Urinary bladder (tissue), 3 donors: ENCODE measurements at regions not wholly inside any gene's neighbourhood (a gene's known extent, or its start where the extent isn't known, plus 50 kb on each side); places are given as distances from the start of the nearest gene placed in this dataset.

ENCODE experiments used
- DNase-seq: peaks from one replicate; pipeline ENCODE4 v3.0.0-alpha.2; 2015; ENCODE audit errors: extremely low spot score
- H3K27ac ChIP-seq: one replicate; pipeline ENCODE4 v1.5.1; 2013; ENCODE audit warnings: low read depth, mild to moderate bottlenecking, moderate library complexity
- H3K36me3 ChIP-seq: one replicate; pipeline ENCODE4 v1.6.1; 2013; ENCODE audit warnings: mild to moderate bottlenecking, moderate library complexity; ENCODE audit not compliant: insufficient read depth
- H3K4me1 ChIP-seq: one replicate; pipeline ENCODE4 v1.6.1; 2013; ENCODE audit warnings: mild to moderate bottlenecking, moderate library complexity; ENCODE audit not compliant: insufficient read depth
- H3K4me3 ChIP-seq: one replicate; pipeline ENCODE4 v1.5.1; 2013; ENCODE audit warnings: low read depth, low read length
- WGBS: extraction: QIAGEN DNeasy Blood & Tissue Kit; methylation state at CpG from one replicate; pipeline ENCODE4 v1.1.7; 2013; 5-methylcytosine and 5-hydroxymethylcytosine counted together
- donor health status: healthy with polysubstance abuse.
- donor health status: healthy.

DNA sequence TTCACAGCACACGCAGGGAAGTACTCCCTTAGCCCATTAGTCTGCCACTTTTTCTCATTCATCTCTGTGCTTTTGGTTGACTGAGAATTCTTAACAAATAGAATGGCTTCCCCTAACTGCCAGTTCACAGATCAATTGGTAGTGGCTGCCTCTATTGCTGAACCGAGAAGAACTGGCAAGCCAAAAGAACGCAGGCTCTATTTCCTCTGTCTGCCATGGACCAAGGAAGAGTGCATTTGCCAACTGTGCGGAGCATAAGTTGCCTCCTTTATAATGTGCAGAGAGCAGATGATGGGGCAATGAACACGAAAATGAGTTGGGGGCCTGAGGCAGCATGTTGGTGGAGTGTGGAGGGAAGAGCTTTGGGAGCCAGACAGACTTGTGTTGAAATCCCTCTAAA, 483.1 kb upstream of the CAMK1G start:
- no peaks in the 10 kb centered on the region for H3K36me3 ChIP-seq
- 93% methylated on average over 5 of the region's 5 CpGs for WGBS
- DNase-seq = no peak

DNA sequence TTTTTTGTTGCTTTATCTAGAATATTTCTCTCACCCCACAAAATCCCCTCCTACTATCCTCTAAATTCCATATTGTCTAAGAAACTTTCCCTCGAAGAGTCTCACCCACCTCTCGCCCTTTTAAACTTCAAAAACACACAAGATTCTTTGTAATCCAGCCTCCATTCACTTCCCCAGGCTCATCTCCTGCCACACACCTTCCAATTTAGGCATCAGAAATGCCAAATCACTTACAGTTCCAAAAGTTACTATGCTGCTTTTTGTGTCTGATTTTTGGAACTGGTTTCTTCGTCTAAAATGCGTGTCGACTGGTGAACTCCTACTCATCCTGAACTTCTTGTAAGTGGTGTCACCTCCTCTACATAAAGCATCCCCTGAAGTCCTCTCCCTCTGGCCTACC, 482.4 kb upstream of the CAMK1G start:
- WGBS = 88% methylated on average over 5 of the region's 5 CpGs

More for the DNA sequence above, 483.1 kb upstream of the CAMK1G start:
- Histone ChIP-seq H3K4me3 (no peak overlapping the region), H3K27ac (no peak overlapping the region), H3K4me1 (no peaks in the 10 kb centered on the region)

DNA sequence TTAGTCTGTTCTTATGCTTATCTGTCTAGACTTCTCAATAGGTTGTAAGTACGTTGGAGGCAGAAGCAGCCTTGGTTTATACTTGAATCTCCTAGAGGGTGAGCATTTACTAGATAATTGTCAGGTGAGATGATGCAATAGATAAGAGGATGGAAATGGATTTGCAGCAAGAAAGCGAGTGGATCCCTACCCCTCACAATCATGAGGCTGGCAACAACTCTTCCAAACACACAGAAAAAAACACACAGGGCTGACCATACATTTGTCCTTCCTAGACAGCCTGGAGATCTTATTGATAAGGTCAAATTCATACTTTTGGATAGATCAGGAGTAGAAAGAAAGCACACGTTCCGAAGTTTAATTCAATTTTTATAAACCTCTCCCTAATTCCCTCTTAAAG, 481.4 kb upstream of the CAMK1G start:
- Histone ChIP-seq H3K4me3 (no peak overlapping the region), H3K36me3 (no peaks in the 10 kb centered on the region), H3K4me1 (no peaks in the 10 kb centered on the region), H3K27ac (no peak overlapping the region)
- 79% methylated on average over 4 of the region's 4 CpGs for WGBS
- DNase-seq = no peak

More for the DNA sequence above, 482.4 kb upstream of the CAMK1G start:
- Histone ChIP-seq H3K4me1 (no peaks in the 10 kb centered on the region), H3K4me3 (no peak overlapping the region), H3K36me3 (no peaks in the 10 kb centered on the region), H3K27ac (no peak overlapping the region)
- DNase-seq = no peak

DNA sequence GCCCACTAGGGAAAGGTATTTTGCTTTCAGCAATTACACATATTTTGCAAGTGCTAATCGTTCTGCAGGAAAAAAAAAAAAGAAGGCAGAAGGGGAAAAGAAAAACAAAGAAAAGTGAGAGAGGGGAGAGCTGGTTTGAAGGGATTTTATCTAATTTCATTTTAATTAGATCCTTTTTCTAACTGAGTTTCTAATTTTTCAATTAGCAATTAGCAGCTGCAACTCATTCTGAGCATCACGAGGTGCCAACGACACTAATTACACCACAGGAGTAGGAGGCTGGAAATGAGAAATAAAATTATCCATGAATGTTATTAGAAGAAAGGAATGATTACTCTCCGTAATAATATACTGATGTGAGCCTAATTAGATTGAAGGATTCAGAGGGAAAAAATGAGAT, 481.0 kb upstream of the CAMK1G start:
- no peaks in the 10 kb centered on the region for H3K4me1 ChIP-seq
- WGBS = 84% methylated on average over 4 of the region's 4 CpGs
- no peak overlapping the region for H3K27ac ChIP-seq
- no peak overlapping the region for H3K4me3 ChIP-seq
- no peak for DNase-seq
- no peaks in the 10 kb centered on the region for H3K36me3 ChIP-seq

DNA sequence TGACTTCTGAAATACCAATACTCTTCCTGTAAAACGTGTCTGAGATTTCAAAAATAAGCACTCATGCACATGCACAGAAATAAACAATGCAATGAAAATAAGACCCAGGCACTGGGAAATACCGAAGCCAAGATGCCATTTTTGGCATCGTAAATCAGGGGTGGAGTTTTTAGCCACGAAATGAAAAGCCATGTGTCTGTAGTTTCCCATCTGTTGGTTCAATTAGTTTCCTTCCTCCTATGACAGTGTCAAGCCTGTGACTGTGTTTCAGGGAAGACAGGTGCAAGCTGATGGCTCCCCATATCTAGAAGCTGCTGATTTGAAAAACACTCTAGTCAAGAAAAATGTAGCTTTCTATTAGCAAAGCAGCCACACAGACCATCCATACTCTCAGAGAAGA, 480.4 kb upstream of the CAMK1G start:
- 22% methylated on average over 4 of the region's 4 CpGs for whole genome bisulfite sequencing
- Histone ChIP-seq H3K27ac (no peak overlapping the region), H3K36me3 (no peaks in the 10 kb centered on the region), H3K4me1 (no peaks in the 10 kb centered on the region), H3K4me3 (no peak overlapping the region)
- DNase-seq = no peak

DNA sequence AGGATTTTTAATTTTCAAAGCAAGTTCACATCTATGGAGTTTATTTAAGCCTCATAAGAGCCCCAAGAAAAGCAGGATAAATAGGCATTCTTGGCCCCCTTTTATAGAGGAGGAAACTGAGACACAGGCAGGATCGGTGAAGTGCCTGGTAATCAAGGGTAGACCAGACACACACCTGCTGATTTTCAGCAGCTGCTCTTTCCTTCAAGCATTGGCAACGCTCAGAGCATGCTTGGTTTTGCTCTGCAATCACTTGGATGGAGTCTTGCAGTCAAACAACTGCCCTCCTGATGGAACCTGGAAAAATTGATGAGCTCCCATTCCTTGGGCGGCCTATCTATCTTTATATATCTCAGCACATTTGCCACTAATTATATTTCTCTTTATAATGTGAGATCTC, 478.9 kb upstream of the CAMK1G start:
- WGBS = 90% methylated on average over 3 of the region's 3 CpGs
- Histone ChIP-seq H3K4me3 (no peak overlapping the region), H3K27ac (no peak overlapping the region), H3K4me1 (no peaks in the 10 kb centered on the region), H3K36me3 (no peaks in the 10 kb centered on the region)
- no peak for DNase-seq

DNA sequence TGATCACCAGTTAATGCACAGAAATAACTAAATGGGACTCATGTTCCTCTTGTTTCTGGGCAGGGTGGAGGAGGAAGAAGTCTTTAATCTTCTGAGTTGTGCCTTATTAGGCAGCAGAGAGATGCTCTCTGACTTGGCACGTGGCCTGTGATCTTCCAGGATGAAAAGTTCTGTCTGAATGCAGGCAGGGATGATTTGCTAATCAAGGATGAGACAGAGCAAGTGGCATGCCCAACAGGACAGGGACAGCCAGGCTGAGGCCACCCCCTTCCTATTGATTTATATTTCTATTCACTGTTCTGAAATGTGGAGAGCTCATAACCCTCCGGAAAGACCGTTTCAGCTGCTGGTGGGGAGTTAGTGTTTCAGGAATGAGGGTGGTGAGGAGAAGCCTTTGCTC, 477.8 kb upstream of the CAMK1G start:
- WGBS = 33% methylated on average over 3 of the region's 3 CpGs
- Histone ChIP-seq H3K27ac (no peak overlapping the region), H3K4me1 (no peaks in the 10 kb centered on the region), H3K36me3 (no peaks in the 10 kb centered on the region), H3K4me3 (no peak overlapping the region)
- no peak for DNase-seq

DNA sequence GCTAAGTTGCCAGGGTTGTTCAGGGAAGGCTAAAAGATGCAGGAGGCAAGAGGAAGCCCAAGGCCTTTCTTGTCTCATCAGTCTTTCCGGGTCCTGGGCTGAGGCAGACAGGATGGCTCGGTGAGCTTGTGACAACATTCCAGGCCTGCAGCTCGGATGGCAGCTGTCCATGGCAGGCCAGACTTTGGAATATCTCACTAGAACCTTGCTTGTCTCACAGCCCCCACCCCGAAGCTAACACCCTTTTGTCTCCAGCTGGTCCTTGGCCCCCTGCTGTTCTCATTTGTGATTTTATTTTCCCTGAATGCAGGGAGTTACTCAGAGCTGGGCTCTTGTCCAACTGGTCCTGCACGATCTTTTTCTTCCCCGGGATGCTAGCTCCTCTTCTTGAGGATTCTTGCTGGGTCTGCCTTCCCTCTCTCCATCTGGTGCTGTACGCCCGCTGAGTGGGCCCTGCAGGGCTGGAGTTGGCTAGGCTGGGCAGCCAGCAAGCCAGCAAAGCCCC, 477.2 kb upstream of the CAMK1G start:
- WGBS = 25% methylated on average over 8 of the region's 8 CpGs
- Histone ChIP-seq H3K4me3 (no peak overlapping the region), H3K27ac (no peak overlapping the region), H3K4me1 (no peaks in the 10 kb centered on the region), H3K36me3 (no peaks in the 10 kb centered on the region)
- DNase-seq = no peak

DNA sequence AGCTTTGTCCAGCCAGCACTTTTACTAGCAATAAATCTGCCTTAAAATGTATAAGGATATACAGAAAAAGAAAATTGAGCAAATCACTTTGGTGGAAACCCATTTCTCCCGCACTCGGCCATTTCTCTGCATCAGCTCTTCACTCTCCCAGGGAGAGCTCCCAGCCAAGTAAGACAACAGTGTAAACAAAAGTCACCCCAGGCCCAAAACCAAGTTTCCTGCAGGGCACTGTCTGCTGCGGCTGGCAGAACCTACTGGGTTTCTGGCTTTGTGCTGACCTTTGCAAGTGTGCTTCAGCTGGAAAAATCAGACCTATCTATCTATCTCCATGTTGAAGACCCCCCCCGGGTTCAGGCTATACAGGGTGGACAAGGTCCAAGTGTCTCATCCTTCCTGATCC, 476.7 kb upstream of the CAMK1G start:
- 70% methylated on average over 4 of the region's 4 CpGs for WGBS
- no peaks in the 10 kb centered on the region for H3K4me1 ChIP-seq

DNA sequence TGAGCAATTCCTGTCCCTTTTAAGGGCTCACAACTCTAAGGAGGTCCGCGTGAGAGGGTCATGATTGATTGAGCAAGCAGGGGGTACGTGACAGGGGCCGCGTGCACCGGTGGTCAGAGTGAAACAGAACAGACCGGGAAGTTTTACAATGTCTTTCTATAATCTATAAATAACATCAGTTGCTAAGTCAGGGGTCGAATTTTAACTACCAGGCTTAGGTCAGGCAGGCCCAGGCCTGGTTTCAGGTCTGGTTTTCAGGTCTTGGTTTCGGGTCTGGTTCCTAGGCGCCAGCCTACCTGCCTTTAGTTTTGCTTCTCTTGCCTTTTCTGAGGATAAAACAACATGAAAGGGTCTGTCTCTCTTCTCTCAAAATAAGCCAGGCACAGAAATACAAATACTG, 476.0 kb upstream of the CAMK1G start:
- DNase-seq = no peak
- WGBS = 76% methylated on average over 10 of the region's 10 CpGs
- H3K27ac ChIP-seq = no peak overlapping the region
- H3K4me3 ChIP-seq = no peak overlapping the region
- no peaks in the 10 kb centered on the region for H3K4me1 ChIP-seq
- no peaks in the 10 kb centered on the region for H3K36me3 ChIP-seq

More for the DNA sequence above, 476.7 kb upstream of the CAMK1G start:
- no peaks in the 10 kb centered on the region for H3K36me3 ChIP-seq
- H3K4me3 ChIP-seq = no peak overlapping the region
- no peak for DNase-seq
- no peak overlapping the region for H3K27ac ChIP-seq

DNA sequence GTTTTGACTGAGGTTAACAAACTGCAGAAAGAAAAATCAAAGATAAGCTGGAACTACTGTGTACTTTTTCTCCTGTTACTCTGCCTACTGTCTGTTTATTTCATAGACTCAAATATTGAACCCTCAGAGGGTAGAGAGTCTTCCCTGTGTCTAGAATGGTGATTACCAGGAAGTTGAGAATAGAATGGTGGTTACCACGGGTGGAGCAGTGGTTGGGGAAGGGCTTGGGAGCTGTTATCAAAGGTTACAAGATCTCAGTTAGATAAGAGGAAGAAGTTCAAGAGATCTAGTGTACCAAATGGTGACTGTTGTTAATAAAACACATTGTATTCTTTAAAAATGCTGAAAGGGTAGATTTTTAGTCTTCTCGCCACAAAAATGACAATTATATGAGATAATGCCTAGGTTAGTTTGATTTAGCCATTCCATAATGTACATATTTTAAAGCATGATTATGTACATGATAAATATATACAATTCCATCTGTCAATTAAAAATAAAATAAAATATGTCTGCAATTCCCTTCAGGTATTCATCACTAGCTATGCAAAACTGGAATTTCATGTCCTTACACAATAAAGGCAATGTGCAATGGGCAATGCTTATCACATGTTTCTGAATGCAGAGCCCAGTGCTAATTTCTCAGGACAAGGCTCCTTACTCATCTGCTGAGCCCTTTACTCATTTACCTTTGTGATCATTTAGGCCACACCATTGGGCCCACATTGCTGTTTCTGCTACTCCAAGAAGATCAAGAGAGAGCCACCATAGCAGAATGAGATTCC, 474.3 kb upstream of the CAMK1G start:
- DNase-seq = no peak
- H3K36me3 ChIP-seq = no peaks in the 10 kb centered on the region
- WGBS = 82% methylated on average over 2 of the region's 2 CpGs
- H3K4me1 ChIP-seq = no peaks in the 10 kb centered on the region
- no peak overlapping the region for H3K27ac ChIP-seq
- H3K4me3 ChIP-seq = no peak overlapping the region

DNA sequence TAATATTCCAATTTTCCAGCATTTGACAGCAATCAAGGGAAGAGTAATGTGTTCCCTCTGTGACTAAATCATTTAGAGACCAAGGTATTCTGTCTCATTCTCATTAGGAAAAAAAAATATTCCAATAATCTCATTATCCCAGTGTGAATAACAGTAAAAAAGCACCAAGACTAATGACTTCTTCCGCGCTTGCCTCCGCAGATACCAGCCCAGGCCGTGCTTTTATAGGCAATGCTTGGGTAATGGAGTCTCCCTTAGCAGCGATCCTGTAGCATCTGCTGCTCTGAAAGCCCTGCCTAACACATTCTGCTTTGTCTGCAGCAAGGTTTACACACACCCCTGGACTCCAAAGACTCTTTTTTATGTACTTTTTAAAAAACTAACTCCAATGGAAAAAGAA, 470.0 kb upstream of the CAMK1G start:
- H3K4me1 ChIP-seq = no peaks in the 10 kb centered on the region
- WGBS = 70% methylated on average over 5 of the region's 5 CpGs
- DNase-seq = no peak
- no peak overlapping the region for H3K27ac ChIP-seq
- H3K4me3 ChIP-seq = no peak overlapping the region
- no peaks in the 10 kb centered on the region for H3K36me3 ChIP-seq

DNA sequence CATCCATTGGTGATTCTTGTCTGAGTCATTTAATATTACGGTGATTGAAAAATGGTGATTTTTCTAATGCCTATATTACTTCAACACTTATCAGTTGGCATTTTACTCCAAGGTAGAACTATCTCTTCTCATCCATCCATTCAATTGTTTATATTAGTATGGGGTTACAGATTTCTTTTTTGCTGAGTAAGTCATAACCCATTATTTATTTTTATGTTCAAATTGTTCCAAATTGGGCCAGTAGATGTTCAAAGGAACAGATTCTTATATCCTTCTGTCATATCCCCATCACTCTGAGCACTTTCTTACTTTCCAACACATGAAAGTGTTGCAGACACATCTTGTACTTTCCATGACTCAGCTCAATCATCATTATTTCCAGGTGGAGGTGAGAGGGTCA, 466.8 kb upstream of the CAMK1G start:
- WGBS = 95% methylated on average over 1 of the region's 1 CpG

DNA sequence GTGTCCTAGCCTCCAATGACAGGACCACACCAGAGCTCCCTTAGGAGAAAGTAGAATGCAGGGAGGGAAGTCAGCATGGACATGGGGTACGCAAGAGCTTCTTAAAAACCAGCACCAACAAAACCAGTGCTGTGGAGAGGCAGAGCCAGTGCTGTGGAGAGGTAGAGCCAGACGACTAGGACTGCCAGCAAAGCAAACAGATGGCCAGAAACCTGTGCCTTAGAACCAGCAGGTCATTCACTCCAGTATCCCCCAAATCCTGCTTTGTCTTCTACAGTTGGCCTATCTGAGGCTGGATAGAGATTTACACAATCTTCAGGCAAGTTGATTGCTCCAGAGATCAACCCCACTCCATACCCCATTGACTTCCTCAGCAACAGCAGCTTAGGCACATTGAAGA, 459.9 kb upstream of the CAMK1G start:
- no peaks in the 10 kb centered on the region for H3K36me3 ChIP-seq
- WGBS = 60% methylated on average over 2 of the region's 2 CpGs
- H3K27ac ChIP-seq = no peak overlapping the region
- no peak overlapping the region for H3K4me3 ChIP-seq
- no peak for DNase-seq
- no peaks in the 10 kb centered on the region for H3K4me1 ChIP-seq

More for the DNA sequence above, 466.8 kb upstream of the CAMK1G start:
- DNase-seq = no peak
- no peaks in the 10 kb centered on the region for H3K4me1 ChIP-seq
- H3K36me3 ChIP-seq = no peaks in the 10 kb centered on the region
- H3K27ac ChIP-seq = no peak overlapping the region
- H3K4me3 ChIP-seq = no peak overlapping the region
